Body of pancreas (tissue), 4 donors: ENCODE measurements at regions not wholly inside any gene's neighbourhood (a gene's known extent, or its start where the extent isn't known, plus 50 kb on each side); places are given as distances from the start of the nearest gene placed in this dataset.

Experiments used
- ATAC-seq: fragments of 150-250 bp; one replicate; pipeline ENCODE4 v1.9.1; 2016
- DNase-seq, 4 donors: peaks; one replicate each; pipeline ENCODE4 v3.0.0-alpha.2; 2019
- H3K27ac ChIP-seq, 4 donors: fragments of 200-600 bp; sonication (generic); 1 replicate in 3 of 4; 2 replicates in 1 of 4; pipeline versions ENCODE4 v1.5.1 to v1.6.1; 2016 to 2019; ENCODE audit warnings: mild to moderate bottlenecking in 1 of 4, mixed read lengths in 1 of 4, moderate library complexity in 1 of 4
- H3K27me3 ChIP-seq, 2 donors: fragments of 200-600 bp; sonication (generic); one replicate each; pipeline ENCODE4 v1.6.0; 2016; ENCODE audit warnings: mild to moderate bottlenecking in 1 of 2
- H3K36me3 ChIP-seq, 2 donors: fragments of 200-600 bp; sonication (generic); replicated peaks in 1 of 2; 2 replicates each; pipeline ENCODE4 v1.5.1; 2016; ENCODE audit warnings: low read depth in 2 of 2; ENCODE audit not compliant: insufficient read depth in 1 of 2
- H3K4me1 ChIP-seq: fragments of 200-600 bp; sonication (generic); one replicate; pipeline ENCODE4 v1.6.0; 2016
- H3K4me3 ChIP-seq, 2 donors: fragments of 200-600 bp; sonication (generic); 1 replicate in 1 of 2; 2 replicates in 1 of 2; pipeline ENCODE4 v1.5.1; 2016 to 2019
- H3K9me3 ChIP-seq, 3 donors: fragments of 200-600 bp; sonication (generic); 1 replicate in 2 of 3; 2 replicates in 1 of 3; pipeline ENCODE4 v1.5.1; 2016
- POLR2A ChIP-seq, 3 donors: fragments of 450-650 bp; IDR thresholded peaks; one replicate each; pipeline ENCODE4 v1.6.1; 2016; ENCODE audit warnings: antibody characterized with exemption in 3 of 3, mild to moderate bottlenecking in 2 of 3
- WGBS, 2 donors: methylation state at CpG; one replicate each; pipeline ENCODE4 v1.1.5; 2017; 5-methylcytosine and 5-hydroxymethylcytosine counted together
- intact Hi-C: fragments of 100-400 bp; cut with DNase I; formaldehyde crosslinking; loops from one replicate; pipeline ENCODE4 v1.15.1; 2023
- TF ChIP-seq, protein P1 (sequence below), 7 experiments: fragments of 450-650 bp in 4 of 7; fragments of 200-600 bp in 3 of 7; sonication (generic) in 3 of 7; IDR thresholded peaks; one replicate each; pipeline ENCODE4 v1.5.1; 2016 to 2019; ENCODE audit warnings: antibody characterized with exemption in 7 of 7

GRCh38 chr6:95279616-95280015 lies 297.7 kb upstream of the MANEA start:
- Histone ChIP-seq H3K27me3 (no peaks in the 10 kb centered on the region), H3K27ac (no peak overlapping the region), H3K4me1 (no peaks in the 10 kb centered on the region), H3K4me3 (no peak overlapping the region), H3K9me3 (no peaks in the 10 kb centered on the region), H3K36me3 (no peaks in the 10 kb centered on the region)
- TF ChIP-seq, protein P1, sequence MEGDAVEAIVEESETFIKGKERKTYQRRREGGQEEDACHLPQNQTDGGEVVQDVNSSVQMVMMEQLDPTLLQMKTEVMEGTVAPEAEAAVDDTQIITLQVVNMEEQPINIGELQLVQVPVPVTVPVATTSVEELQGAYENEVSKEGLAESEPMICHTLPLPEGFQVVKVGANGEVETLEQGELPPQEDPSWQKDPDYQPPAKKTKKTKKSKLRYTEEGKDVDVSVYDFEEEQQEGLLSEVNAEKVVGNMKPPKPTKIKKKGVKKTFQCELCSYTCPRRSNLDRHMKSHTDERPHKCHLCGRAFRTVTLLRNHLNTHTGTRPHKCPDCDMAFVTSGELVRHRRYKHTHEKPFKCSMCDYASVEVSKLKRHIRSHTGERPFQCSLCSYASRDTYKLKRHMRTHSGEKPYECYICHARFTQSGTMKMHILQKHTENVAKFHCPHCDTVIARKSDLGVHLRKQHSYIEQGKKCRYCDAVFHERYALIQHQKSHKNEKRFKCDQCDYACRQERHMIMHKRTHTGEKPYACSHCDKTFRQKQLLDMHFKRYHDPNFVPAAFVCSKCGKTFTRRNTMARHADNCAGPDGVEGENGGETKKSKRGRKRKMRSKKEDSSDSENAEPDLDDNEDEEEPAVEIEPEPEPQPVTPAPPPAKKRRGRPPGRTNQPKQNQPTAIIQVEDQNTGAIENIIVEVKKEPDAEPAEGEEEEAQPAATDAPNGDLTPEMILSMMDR (IDR thresholded peaks at IDR 0.05), result no peak
- TF ChIP-seq POLR2A (IDR thresholded peaks at IDR 0.05), result no peak
- WGBS, 2 donors, result 54 to 62% methylated on average over 1 of the region's 1 CpG
- ATAC-seq (no peak), DNase-seq (no peak)
- intact Hi-C loops, result no loop called here

DNA sequence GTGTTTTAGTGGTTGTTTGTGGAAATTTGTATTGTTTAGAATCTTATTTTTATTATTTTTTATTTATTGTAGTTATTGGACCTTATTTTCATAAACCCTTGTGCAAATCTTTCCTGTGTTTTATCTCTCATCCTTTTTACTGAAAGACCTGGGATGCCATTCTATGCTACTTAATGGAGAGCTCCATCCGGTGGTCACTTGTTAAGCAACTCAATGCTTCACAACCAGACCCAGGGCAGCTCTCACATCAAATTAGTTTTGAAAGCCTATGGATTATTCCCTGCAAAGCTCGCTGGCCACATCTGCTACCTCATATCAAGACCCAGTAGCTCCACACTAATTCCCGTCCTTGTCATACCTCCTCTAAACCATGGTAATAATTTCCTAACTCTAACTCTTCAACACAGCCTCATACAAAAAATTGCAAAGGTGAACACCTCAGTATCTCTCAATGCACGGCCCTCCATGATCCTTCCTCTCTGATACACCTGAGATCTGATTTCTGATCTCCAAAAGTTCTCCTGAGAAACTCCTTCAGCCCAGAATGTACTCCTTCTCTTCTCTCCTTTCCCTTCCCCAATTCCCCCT lies 296.6 kb upstream of the MANEA start:
- intact Hi-C loops, result no loop called here
- TF ChIP-seq POLR2A (IDR thresholded peaks at IDR 0.05), result no peak
- TF ChIP-seq, protein P1 (IDR thresholded peaks at IDR 0.05), result peak in 2 of 7 experiments; percentile 14 to 23
- Histone ChIP-seq H3K36me3 (no peaks in the 10 kb centered on the region), H3K27ac (no peak overlapping the region), H3K4me1 (no peaks in the 10 kb centered on the region), H3K27me3 (no peaks in the 10 kb centered on the region), H3K4me3 (no peak overlapping the region), H3K9me3 (no peaks in the 10 kb centered on the region)
- 20 to 32% methylated on average over 4 of the region's 4 CpGs for WGBS, 2 donors
- ATAC-seq (no peak), DNase-seq (peak in 1 of 4 donors; percentile 8)

- H3K36me3 ChIP-seq, result no peaks in the 10 kb centered on the region
- no peaks in the 10 kb centered on the region for H3K27me3 ChIP-seq
- intact Hi-C loops, result no loop called here
- TF ChIP-seq POLR2A (IDR thresholded peaks at IDR 0.05), result no peak
- TF ChIP-seq, protein P1 (IDR thresholded peaks at IDR 0.05), result no peak
- no peaks in the 10 kb centered on the region for H3K9me3 ChIP-seq
- no peak for DNase-seq
- no peak overlapping the region for H3K4me3 ChIP-seq
- 50% methylated on average over 2 of the region's 2 CpGs for WGBS, 2 donors
- no peak overlapping the region for H3K27ac ChIP-seq
- no peak for ATAC-seq
- no peaks in the 10 kb centered on the region for H3K4me1 ChIP-seq
These were observed 291.5 kb upstream of the MANEA start for GRCh38 chr6:95285881-95286280.

GRCh38 chr6:95286874-95287273 lies 290.5 kb upstream of the MANEA start:
- no peak for TF ChIP-seq POLR2A (IDR thresholded peaks at IDR 0.05)
- TF ChIP-seq, protein P1 (IDR thresholded peaks at IDR 0.05), result no peak
- intact Hi-C loops, result no loop called here
- Histone ChIP-seq H3K27ac (no peak overlapping the region), H3K4me3 (no peak overlapping the region), H3K27me3 (no peaks in the 10 kb centered on the region), H3K36me3 (no peaks in the 10 kb centered on the region), H3K4me1 (no peaks in the 10 kb centered on the region), H3K9me3 (no peaks in the 10 kb centered on the region)
- no peak for ATAC-seq
- DNase-seq, result no peak

DNA sequence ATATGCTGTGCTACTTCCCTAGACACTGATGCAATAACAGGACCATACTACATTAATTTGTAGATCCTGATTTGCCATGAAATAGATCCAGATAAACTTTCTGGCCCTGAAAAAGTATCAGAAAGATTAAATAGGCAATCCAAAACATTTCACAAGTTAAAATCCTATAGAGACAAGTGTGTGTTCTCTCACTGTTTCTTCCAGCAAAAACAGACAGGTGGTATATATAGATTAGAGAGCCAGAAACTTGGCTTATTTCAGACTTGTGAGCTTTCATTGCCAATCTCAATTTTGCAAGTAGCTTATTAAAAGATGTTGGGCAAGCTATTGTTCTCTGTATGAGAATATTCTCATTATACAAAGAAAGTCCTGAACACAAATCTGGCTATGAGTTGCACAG lies 289.1 kb upstream of the MANEA start:
- no peak overlapping the region for H3K27ac ChIP-seq
- ATAC-seq, result no peak
- no peaks in the 10 kb centered on the region for H3K27me3 ChIP-seq
- no peak overlapping the region for H3K4me3 ChIP-seq
- TF ChIP-seq, protein P1 (IDR thresholded peaks at IDR 0.05), result no peak
- no peak for TF ChIP-seq POLR2A (IDR thresholded peaks at IDR 0.05)
- no peaks in the 10 kb centered on the region for H3K36me3 ChIP-seq
- H3K9me3 ChIP-seq, result no peaks in the 10 kb centered on the region
- intact Hi-C loops, result no loop called here
- H3K4me1 ChIP-seq, result no peaks in the 10 kb centered on the region
- DNase-seq, result no peak
